Neural cell (in vitro differentiated cells): ENCODE measurements at regions not wholly inside any gene's neighbourhood (a gene's known extent, or its start where the extent isn't known, plus 50 kb on each side); places are given as distances from the start of the nearest gene placed in this dataset.

Source experiments
- H2AFZ ChIP-seq: fragments of 200-600, 300-800 bp; sonication (generic), shearing (Covaris generic); 2 replicates; pipeline ENCODE4 v1.6.0; 2014; ENCODE audit warnings: low read depth, mild to moderate bottlenecking, antibody characterized with exemption, low read length, moderate library complexity
- H3F3A ChIP-seq: fragments of 200-600 bp; shearing (Covaris generic); 2 replicates; pipeline ENCODE4 v1.6.1; 2016; ENCODE audit warnings: mild to moderate bottlenecking, moderate library complexity, mixed read lengths, antibody characterized with exemption, low read length; ENCODE audit not compliant: insufficient read depth, poor library complexity, severe bottlenecking
- H3K27ac ChIP-seq: fragments of 200-600, 300-800 bp; sonication (generic), shearing (Covaris generic); 2 replicates; pipeline ENCODE4 v1.5.1; 2014; ENCODE audit warnings: mild to moderate bottlenecking, low read length, moderate library complexity
- H3K27me3 ChIP-seq: fragments of 300-800, 200-600 bp; sonication (generic), shearing (Covaris generic); 2 replicates; pipeline ENCODE4 v1.6.0; 2014; ENCODE audit warnings: mild to moderate bottlenecking, low read depth, low read length, moderate library complexity; ENCODE audit not compliant: insufficient read depth
- H3K36me3 ChIP-seq: fragments of 300-800, 200-600 bp; sonication (generic), shearing (Covaris generic); 2 replicates; pipeline ENCODE4 v1.5.1; 2014; ENCODE audit warnings: mild to moderate bottlenecking, antibody characterized with exemption, low read length, moderate library complexity; ENCODE audit not compliant: insufficient read depth
- H3K4me2 ChIP-seq: fragments of 300-800, 200-600 bp; sonication (generic), shearing (Covaris generic); 2 replicates; pipeline ENCODE4 v1.6.0; 2014; ENCODE audit warnings: mild to moderate bottlenecking, low read length
- H3K4me3 ChIP-seq: fragments of 300-800, 200-600 bp; sonication (generic), shearing (Covaris generic); 2 replicates; pipeline ENCODE4 v1.5.1; 2014; ENCODE audit warnings: mild to moderate bottlenecking, low read length, moderate library complexity
- H3K79me2 ChIP-seq: fragments of 200-600 bp; shearing (Covaris generic); replicated peaks from 2 replicates; pipeline ENCODE4 v1.6.0; 2014; ENCODE audit warnings: mild to moderate bottlenecking, low read length, moderate library complexity; ENCODE audit not compliant: insufficient read depth
- H3K9ac ChIP-seq: fragments of 300-800, 200-600 bp; sonication (generic), shearing (Covaris generic); 2 replicates; pipeline ENCODE4 v1.6.1; 2016; ENCODE audit warnings: mild to moderate bottlenecking, low read length, mixed read lengths
- H3K9me2 ChIP-seq: fragments of 200-600 bp; shearing (Covaris generic); 2 replicates; pipeline ENCODE4 v1.6.1; 2016; ENCODE audit warnings: mild to moderate bottlenecking, low read length, mixed read lengths; ENCODE audit not compliant: insufficient read depth
- H3K9me3 ChIP-seq: fragments of 200-600, 300-800 bp; sonication (generic), shearing (Covaris generic); 2 replicates; pipeline ENCODE4 v1.6.1; 2016; ENCODE audit warnings: mild to moderate bottlenecking, mixed run types, low read length, moderate library complexity, mixed read lengths
- H4K20me1 ChIP-seq: fragments of 200-600 bp; shearing (Covaris generic); 2 replicates; pipeline ENCODE4 v1.6.1; 2016; ENCODE audit warnings: mild to moderate bottlenecking, mixed run types; ENCODE audit not compliant: insufficient read depth
- EP300 ChIP-seq: fragments of 450-650 bp; conservative IDR thresholded peaks from 2 replicates; pipeline ENCODE4 v1.6.1; 2014; ENCODE audit warnings: antibody characterized with exemption, mild to moderate bottlenecking, moderate library complexity; ENCODE audit not compliant: poor library complexity, severe bottlenecking
- EZH2 ChIP-seq: fragments of 200-600, 300-800 bp; shearing (Covaris generic), sonication (generic); IDR thresholded peaks from 2 replicates; pipeline ENCODE4 v1.6.1; 2014; ENCODE audit warnings: antibody characterized with exemption, low read length, borderline replicate concordance, mild to moderate bottlenecking; ENCODE audit not compliant: insufficient read depth, poor library complexity, severe bottlenecking
- MXI1 ChIP-seq: fragments of 450-650 bp; conservative IDR thresholded peaks from 2 replicates; pipeline ENCODE4 v1.6.1; 2014; ENCODE audit warnings: antibody characterized with exemption, mild to moderate bottlenecking; ENCODE audit not compliant: poor library complexity, severe bottlenecking
- POLR2AphosphoS5 ChIP-seq: IDR thresholded peaks from 2 replicates; pipeline ENCODE4 v1.6.1; 2012
- RAD21 ChIP-seq: fragments of 450-650 bp; conservative IDR thresholded peaks from 2 replicates; pipeline ENCODE4 v1.6.1; 2014; ENCODE audit warnings: antibody characterized with exemption, mild to moderate bottlenecking, moderate library complexity
- SMC3 ChIP-seq: fragments of 450-650 bp; conservative IDR thresholded peaks from 2 replicates; pipeline ENCODE4 v1.6.1; 2014; ENCODE audit warnings: antibody characterized with exemption, mild to moderate bottlenecking, moderate library complexity; ENCODE audit not compliant: poor library complexity
- TAF1 ChIP-seq: IDR thresholded peaks from 2 replicates; pipeline ENCODE4 v1.6.1; 2012; ENCODE audit warnings: low read depth
- TF ChIP-seq, protein P1 (sequence below): IDR thresholded peaks from 2 replicates; pipeline ENCODE4 v1.6.1; 2012; ENCODE audit warnings: borderline replicate concordance
- TF ChIP-seq, protein P2 (sequence below): fragments of 450-650 bp; IDR thresholded peaks from 2 replicates; pipeline ENCODE4 v1.5.1; 2014; ENCODE audit warnings: antibody characterized with exemption, mild to moderate bottlenecking, moderate library complexity; ENCODE audit not compliant: poor library complexity, severe bottlenecking

DNA sequence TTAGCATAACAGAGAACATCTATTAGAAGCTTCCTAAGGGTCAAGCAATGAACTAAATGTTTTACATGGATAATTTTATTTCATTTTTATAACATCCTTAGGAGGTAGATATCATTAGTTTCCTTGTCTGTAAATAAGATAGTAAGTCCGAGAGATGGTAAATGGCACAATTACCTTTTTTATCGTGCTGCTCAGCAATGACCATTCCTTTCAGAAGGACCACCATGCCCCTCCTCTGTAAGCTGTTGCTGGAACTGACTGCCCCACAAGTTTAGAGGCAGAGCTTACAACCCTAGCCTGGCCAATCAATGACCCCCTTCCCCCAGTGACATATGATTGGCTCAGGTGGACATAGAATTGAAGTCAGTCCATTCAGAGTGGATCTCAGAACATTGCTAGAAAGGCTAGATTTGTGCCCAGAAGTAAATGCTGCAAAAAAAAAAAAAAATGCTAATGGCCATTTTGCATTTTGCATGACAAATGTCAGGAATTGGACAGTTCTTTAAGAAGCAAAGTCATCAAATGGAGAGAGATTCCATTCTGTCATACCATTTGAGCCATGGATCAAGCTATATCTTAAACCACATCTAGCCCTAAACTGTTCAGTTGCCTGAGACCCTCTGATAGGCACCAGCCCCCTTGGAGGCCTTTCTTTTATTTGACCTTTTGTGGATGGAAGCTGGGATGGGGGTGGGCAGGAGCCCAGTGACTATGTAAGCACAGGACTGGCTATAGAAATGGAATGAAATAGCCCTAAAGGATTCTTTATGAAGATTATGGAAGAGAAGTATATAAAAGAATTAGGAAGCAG, 668.3 kb downstream of the UQCRFS1 start:
- H3K9me3 ChIP-seq, result no peaks in the 10 kb centered on the region
- no peaks in the 10 kb centered on the region for H3K79me2 ChIP-seq
- H3F3A ChIP-seq, result no peaks in the 10 kb centered on the region
- no peaks in the 10 kb centered on the region for H3K27me3 ChIP-seq
- TF ChIP-seq TAF1 (no peak), EZH2 (no peak), POLR2AphosphoS5 (no peak), SMC3 (no peak), EP300 (no peak), MXI1 (no peak), RAD21 (no peak)
- TF ChIP-seq, protein P1, sequence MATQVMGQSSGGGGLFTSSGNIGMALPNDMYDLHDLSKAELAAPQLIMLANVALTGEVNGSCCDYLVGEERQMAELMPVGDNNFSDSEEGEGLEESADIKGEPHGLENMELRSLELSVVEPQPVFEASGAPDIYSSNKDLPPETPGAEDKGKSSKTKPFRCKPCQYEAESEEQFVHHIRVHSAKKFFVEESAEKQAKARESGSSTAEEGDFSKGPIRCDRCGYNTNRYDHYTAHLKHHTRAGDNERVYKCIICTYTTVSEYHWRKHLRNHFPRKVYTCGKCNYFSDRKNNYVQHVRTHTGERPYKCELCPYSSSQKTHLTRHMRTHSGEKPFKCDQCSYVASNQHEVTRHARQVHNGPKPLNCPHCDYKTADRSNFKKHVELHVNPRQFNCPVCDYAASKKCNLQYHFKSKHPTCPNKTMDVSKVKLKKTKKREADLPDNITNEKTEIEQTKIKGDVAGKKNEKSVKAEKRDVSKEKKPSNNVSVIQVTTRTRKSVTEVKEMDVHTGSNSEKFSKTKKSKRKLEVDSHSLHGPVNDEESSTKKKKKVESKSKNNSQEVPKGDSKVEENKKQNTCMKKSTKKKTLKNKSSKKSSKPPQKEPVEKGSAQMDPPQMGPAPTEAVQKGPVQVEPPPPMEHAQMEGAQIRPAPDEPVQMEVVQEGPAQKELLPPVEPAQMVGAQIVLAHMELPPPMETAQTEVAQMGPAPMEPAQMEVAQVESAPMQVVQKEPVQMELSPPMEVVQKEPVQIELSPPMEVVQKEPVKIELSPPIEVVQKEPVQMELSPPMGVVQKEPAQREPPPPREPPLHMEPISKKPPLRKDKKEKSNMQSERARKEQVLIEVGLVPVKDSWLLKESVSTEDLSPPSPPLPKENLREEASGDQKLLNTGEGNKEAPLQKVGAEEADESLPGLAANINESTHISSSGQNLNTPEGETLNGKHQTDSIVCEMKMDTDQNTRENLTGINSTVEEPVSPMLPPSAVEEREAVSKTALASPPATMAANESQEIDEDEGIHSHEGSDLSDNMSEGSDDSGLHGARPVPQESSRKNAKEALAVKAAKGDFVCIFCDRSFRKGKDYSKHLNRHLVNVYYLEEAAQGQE, result no peak
- TF ChIP-seq, protein P2, sequence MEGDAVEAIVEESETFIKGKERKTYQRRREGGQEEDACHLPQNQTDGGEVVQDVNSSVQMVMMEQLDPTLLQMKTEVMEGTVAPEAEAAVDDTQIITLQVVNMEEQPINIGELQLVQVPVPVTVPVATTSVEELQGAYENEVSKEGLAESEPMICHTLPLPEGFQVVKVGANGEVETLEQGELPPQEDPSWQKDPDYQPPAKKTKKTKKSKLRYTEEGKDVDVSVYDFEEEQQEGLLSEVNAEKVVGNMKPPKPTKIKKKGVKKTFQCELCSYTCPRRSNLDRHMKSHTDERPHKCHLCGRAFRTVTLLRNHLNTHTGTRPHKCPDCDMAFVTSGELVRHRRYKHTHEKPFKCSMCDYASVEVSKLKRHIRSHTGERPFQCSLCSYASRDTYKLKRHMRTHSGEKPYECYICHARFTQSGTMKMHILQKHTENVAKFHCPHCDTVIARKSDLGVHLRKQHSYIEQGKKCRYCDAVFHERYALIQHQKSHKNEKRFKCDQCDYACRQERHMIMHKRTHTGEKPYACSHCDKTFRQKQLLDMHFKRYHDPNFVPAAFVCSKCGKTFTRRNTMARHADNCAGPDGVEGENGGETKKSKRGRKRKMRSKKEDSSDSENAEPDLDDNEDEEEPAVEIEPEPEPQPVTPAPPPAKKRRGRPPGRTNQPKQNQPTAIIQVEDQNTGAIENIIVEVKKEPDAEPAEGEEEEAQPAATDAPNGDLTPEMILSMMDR, result no peak
- H3K4me3 ChIP-seq, result no peak overlapping the region
- no peak overlapping the region for H3K4me2 ChIP-seq
- H3K36me3 ChIP-seq, result no peaks in the 10 kb centered on the region
- H4K20me1 ChIP-seq, result no peaks in the 10 kb centered on the region
- H3K9ac ChIP-seq, result no peak overlapping the region
- H3K9me2 ChIP-seq, result no peaks in the 10 kb centered on the region
- H3K27ac ChIP-seq, result no peak overlapping the region
- H2AFZ ChIP-seq, result no peak overlapping the region

DNA sequence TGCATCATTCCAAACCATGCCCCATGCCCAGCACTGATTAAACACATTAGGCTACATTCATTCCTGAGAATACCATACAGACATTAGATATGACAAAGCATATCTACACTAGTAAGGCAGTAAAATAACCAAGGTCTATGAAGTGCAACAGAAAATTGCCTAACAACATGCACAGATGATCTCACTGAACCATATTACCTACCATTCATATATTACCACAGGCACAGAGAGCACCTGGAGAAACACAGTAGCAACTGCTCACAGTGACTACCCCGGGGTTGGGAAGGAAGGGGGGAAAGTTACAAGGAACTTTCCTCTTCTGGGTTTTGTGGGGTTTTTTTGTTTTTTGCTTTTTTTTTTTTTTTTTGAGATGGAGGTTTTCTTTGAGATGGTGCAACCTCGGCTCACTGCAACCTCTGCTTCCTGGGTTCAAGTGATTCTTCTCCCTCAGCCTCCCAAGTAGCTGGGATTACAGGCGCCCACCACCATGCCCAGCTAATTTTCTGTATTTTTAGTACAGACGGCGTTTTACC, 669.6 kb downstream of the UQCRFS1 start:
- Histone ChIP-seq H4K20me1 (no peaks in the 10 kb centered on the region), H3K36me3 (no peaks in the 10 kb centered on the region), H3K9me3 (no peaks in the 10 kb centered on the region), H2AFZ (no peak overlapping the region), H3K9me2 (no peaks in the 10 kb centered on the region), H3K79me2 (no peaks in the 10 kb centered on the region), H3K27ac (no peak overlapping the region), H3K4me3 (no peak overlapping the region), H3K4me2 (no peak overlapping the region), H3K27me3 (no peaks in the 10 kb centered on the region), H3F3A (no peaks in the 10 kb centered on the region), H3K9ac (no peak overlapping the region)
- TF ChIP-seq, protein P2, result no peak
- TF ChIP-seq MXI1, result no peak
- no peak for TF ChIP-seq RAD21
- TF ChIP-seq POLR2AphosphoS5, result no peak
- TF ChIP-seq EZH2, result no peak
- TF ChIP-seq, protein P1, result no peak
